22Rv1 (cell line): ENCODE measurements at regions not wholly inside any gene's neighbourhood (a gene's known extent, or its start where the extent isn't known, plus 50 kb on each side); places are given as distances from the start of the nearest gene placed in this dataset.

Experiments used
- ZFX ChIP-seq: fragments of 450-650 bp; IDR thresholded peaks from 2 replicates; pipeline ENCODE4 v1.6.1; 2017; ENCODE audit warnings: antibody characterized with exemption, borderline replicate concordance
- TF ChIP-seq, protein P1 (sequence below): fragments of 450-650 bp; IDR thresholded peaks from 2 replicates; pipeline ENCODE4 v1.5.1; 2017; ENCODE audit warnings: mild to moderate bottlenecking

DNA sequence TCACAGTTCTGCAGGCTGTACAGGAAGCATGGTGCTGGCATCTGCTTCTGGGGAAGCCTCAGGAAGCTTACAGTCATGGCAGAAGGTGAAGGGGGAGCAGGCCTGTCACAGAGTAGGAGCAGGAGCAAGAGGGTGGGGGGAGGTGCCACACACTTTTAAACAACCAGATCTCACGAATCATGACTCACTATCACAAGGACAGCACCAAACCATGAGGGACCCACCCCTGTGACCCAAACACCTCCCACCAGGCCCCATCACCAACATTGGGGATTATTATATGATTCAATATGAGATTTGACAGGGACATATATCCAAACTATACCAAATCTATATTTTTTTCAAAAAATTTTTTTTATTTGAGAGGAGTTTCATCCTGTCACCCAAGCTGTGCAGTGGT is 51.0 kb upstream of the GLS start:
- TF ChIP-seq, protein P1, sequence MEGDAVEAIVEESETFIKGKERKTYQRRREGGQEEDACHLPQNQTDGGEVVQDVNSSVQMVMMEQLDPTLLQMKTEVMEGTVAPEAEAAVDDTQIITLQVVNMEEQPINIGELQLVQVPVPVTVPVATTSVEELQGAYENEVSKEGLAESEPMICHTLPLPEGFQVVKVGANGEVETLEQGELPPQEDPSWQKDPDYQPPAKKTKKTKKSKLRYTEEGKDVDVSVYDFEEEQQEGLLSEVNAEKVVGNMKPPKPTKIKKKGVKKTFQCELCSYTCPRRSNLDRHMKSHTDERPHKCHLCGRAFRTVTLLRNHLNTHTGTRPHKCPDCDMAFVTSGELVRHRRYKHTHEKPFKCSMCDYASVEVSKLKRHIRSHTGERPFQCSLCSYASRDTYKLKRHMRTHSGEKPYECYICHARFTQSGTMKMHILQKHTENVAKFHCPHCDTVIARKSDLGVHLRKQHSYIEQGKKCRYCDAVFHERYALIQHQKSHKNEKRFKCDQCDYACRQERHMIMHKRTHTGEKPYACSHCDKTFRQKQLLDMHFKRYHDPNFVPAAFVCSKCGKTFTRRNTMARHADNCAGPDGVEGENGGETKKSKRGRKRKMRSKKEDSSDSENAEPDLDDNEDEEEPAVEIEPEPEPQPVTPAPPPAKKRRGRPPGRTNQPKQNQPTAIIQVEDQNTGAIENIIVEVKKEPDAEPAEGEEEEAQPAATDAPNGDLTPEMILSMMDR = no peak
- no peak for TF ChIP-seq ZFX
